KG1 (cell line): ENCODE measurements at regions not wholly inside any gene's neighbourhood (a gene's known extent, or its start where the extent isn't known, plus 50 kb on each side); places are given as distances from the start of the nearest gene placed in this dataset.
"Not testable (repeated sequence)": the region's sequence is repeated elsewhere in the genome, so short reads cannot be mapped to it uniquely, and the experiment has no call there.

Experiments used
- DNase-seq: peaks from one replicate; lab custom pipeline; 2025; lab: John Stamatoyannopoulos, UW

DNA sequence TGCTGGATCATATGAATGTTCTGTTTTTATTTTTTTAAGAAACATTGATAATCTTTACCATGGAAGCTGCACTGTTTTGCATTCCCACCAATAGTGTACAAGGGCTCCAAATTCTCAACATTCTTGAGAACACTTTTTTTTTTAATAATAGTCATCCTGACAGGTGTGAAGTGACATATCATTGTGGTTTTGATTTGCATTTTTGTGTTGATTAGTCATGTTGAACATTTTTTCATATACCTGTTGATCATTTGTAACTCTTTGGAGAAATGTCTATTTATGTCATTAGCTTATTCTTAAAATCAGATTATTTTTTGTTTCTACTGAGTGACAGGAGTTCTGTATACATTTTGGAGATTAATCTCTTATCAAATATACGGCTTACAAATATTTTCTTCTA, 408.5 kb downstream of the GLUD2 start:
- DNase-seq: no peak

DNA sequence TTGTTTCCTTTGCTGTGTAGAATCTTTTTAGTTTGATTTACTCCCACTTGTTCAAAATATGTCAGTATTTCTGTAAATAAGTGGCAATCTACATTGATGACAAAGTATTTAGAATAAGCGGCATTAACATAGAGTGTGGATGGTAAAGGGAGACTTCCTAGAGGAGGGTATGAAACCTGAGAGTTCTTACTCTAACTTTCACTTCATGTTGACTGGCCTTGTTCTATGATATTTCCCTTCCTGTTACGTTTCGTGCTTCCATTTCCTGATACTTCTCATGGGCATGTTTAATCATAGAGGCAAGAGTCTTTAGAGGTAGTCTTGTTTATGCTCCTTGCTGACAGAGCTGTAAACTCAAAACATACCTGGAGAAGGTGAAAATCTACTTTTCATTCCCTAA, 408.9 kb downstream of the GLUD2 start:
- no peak for DNase-seq

DNA sequence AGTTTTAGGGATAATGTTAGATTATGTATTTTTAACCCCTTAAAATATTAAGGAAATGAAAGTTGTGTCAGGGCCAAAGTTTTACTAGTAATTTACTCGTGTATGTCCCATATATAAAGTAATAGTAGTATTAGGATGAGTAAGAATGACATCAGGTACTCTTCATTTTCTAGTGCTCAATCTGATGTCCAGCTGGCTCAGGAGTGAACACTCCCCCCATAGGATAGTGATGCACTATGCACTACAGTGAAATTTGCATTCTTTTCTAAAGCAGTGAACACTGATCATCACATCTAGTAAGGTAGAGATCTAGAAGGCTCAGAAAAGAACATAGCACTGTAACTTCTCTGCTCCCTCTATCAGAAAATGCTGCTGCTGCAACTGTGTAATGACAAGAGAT, 409.7 kb downstream of the GLUD2 start:
- DNase-seq: no peak

DNA sequence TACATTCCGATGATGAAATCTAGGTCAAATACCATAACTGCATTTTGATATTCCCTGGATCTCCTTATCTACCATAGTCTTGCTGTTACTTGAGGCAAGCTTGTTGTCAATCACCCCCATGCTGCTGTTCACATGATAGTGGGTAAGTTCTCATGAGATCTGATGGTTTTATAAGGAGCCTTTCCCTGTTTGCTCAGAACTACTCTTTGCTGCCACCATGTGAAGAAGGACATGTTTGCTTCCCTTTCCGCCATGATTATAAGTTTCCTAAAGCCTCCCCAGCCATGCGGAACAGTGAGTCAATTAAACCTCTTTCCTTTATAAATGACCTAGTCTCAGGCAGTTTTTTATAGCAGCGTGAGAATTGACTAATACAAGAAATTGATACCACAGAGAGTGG, 432.0 kb downstream of the GLUD2 start:
- no peak for DNase-seq

DNA sequence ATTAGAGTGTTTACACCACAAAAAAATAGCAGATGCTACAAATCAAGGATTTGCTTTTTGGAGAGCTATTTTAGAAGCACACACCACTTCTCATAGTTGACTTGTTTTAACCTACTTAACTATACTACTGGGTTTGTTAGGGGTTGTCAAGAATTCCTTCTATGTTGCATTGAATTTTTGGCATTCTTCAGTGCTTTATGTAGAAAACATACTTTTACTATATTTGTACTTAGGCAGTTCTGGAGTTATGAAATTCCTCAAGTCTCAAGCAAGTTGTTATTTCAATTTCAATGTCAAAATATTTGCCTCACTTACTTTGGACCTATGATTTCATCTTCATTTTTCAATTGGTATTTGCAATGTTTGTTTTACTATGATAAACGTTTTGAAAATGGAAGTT, 449.6 kb downstream of the GLUD2 start:
- DNase-seq: no peak

GRCh38 chrX:121504153-121504552, 456.7 kb downstream of the GLUD2 start:
- DNase-seq: no peak

DNA sequence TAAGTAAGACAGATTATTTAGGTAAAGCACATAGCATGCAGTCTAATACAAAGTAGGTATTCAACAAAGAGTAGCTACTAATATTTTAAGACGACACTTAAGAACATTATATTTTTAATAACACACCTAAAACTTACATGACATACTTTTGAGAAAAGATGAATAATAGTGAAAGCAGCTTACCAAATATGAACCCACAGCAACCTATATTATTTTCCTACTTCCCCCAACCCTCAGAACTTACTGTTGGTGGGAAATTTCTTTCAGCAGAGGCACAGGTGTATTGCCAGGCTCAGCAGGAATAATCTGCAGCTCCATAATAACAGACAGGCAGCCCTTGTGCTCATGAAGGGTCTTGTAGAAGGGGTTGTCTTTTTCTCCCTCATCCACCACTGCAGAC, 498.9 kb downstream of the GLUD2 start:
- DNase-seq: no peak

DNA sequence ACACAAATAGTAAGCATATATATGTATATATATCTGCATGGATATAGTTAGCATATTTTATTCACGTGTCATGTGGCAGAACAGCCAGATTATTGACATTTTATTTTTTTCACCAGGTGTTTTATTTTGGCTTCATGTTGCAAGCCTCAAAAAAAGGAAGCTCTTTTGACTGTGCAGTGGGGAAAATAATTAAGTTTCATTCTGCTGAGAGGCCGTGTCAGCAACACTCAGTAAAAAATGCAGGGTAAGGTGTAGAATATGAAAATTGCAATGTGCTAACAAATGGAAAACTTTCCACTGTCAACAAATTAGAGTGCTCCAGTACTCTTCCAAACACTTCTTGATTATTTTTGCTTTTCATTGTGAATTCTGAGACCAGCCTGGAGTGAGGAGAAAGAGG, 511.5 kb downstream of the GLUD2 start:
- DNase-seq: no peak

GRCh38 chrX:121562616-121563015, 515.2 kb downstream of the GLUD2 start:
- no peak for DNase-seq

GRCh38 chrX:121569609-121570008, 522.2 kb downstream of the GLUD2 start:
- no peak for DNase-seq

DNA sequence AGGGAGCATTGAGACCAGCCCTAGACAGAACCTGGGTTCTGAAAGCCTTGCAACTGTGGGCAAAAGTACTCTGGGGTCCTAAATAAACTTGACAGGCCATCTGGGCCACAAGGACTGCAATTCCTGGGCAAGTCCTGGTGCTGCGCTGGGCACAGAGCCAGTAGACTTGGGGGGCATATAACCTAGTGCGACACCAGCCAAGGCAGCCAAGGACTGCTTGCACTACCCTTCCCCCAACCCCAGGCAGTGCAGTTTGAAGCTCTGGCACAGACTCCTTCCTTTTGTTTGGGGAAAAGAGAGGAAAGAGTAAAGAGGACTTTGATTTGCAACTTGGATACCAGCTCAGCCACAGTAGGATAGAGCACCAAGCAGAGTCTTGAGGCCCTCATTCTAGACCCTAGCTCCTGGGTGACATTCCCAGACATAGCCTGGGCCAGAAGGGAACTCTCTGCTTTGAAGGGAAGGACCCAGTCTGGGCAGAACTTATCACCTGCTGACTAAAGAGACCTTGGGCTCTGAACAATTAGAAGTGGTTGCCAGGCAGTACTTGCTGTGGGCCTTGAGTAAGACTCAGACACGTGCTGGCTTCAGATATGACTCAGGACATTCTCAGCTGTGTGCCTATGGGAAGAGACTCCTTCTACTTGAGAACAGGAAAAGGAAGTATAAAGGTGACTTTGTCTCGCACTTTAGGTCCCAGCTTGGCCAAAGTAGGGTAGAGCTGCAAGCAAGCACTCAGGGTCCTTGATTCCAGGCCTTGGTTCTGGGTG, 522.8 kb downstream of the GLUD2 start:
- DNase-seq: no peak

GRCh38 chrX:121571333-121571732, 523.9 kb downstream of the GLUD2 start:
- DNase-seq: no peak

DNA sequence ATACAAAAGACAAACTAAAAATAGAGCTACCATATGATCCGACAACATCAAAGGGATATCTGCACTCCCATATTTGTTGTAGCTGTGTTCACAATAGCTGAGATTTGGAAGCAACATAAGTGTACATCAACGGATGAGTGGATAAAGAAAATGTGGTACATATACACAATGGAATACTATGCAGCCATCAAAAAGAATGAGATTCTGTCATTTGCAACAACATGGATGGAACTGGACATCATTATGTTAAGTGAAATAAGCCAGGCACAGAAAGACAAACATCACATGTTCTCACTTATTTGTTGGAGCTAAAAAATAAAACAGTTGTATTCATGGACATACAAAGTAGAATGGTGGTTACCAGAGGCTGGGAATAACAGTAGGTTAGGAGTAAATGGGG, 527.0 kb downstream of the GLUD2 start:
- DNase-seq: not testable (repeated sequence)

GRCh38 chrX:121579016-121579760, 531.8 kb downstream of the GLUD2 start:
- no peak for DNase-seq

- DNase-seq: no peak
Observed at GRCh38 chrX:121581885-121582284, 534.5 kb downstream of the GLUD2 start.

GRCh38 chrX:121585626-121586025, 538.2 kb downstream of the GLUD2 start:
- DNase-seq: no peak

GRCh38 chrX:121592884-121593283, 545.5 kb downstream of the GLUD2 start:
- DNase-seq: no peak

DNA sequence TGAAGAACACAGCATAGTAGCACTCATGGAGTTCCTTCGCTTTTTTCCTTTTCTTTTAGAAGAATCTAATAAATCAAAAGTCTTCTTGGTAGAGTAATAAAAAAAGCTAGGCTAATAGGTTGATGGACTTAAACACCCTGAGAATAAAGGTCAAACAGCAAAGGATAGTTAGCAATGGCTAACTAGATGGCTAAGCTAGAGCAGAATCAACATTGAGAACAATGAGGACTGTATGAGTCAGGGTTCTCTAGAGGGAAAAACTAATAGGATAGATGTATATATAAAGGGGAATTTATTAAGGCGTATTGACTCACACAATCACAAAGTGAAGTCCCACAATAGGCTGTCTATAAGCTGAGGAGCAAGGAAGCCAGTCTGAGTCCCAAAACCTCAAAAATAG, 550.9 kb downstream of the GLUD2 start:
- no peak for DNase-seq

GRCh38 chrX:121635141-121635540, 587.7 kb downstream of the GLUD2 start:
- no peak for DNase-seq

GRCh38 chrX:121639781-121640180, 592.4 kb downstream of the GLUD2 start:
- no peak for DNase-seq

DNA sequence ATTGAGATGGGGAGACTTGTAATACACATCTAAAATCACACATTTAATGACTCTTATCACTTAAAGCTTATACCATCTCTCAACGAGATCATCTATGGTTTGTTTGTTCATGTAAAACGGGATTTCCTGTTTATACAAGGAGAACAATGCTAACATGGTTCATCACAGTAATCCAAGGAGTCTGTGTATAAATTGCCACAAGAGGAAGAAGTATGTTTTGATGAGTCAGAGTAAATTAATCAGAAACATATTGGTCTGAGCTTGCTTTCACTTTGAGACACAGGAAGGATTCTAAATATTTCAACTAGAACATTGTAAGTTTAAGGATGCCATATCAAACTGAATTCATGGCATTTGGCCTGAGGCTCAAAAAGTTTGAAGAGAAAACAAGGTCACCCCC, 594.1 kb downstream of the GLUD2 start:
- DNase-seq: no peak

GRCh38 chrX:121642415-121642814, 595.0 kb downstream of the GLUD2 start:
- DNase-seq: no peak

- no peak for DNase-seq
Observed at GRCh38 chrX:121649417-121649816, 602.0 kb downstream of the GLUD2 start.

DNA sequence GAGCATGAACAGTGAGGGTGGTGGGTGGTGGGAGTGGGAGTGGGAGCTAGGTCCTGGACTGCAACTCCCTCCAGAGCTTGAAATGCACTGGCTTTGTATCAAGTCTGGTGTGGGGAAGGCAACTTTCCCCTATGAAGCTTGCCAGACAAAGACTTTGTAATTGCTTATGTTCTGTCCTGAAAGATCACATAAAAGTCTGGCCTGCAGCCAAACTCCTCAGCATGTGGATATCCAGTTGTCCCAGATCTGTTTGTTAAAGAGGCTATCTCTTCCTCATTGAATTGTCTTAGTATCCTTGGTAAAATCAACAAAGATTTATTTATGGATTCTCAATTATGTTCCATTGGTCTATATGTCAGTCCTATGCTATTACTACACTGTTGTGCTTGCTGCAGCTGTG, 607.9 kb downstream of the GLUD2 start:
- DNase-seq: no peak
